Osteoblast (primary cell): ENCODE measurements at regions not wholly inside any gene's neighbourhood (a gene's known extent, or its start where the extent isn't known, plus 50 kb on each side); places are given as distances from the start of the nearest gene placed in this dataset.
A peak's percentile ranks its signal among the peaks of the same experiment; 100 is the strongest.

Experiments
- DNase-seq: peaks from one replicate; pipeline ENCODE4 v3.0.0; 2011; ENCODE audit warnings: low spot score, mixed read lengths; ENCODE audit not compliant: insufficient read length; ENCODE audit errors: missing footprints
- H2AFZ ChIP-seq: 2 replicates; pipeline ENCODE4 v1.6.0; 2011; ENCODE audit warnings: mild to moderate bottlenecking, low read length
- H3K27ac ChIP-seq: 2 replicates; pipeline ENCODE4 v1.5.1; 2011; ENCODE audit warnings: mild to moderate bottlenecking, low read depth, low read length, moderate library complexity
- H3K27me3 ChIP-seq: 2 replicates; pipeline ENCODE4 v1.6.0; 2012; ENCODE audit warnings: mild to moderate bottlenecking, control low read depth, inconsistent platforms, low read length, moderate library complexity; ENCODE audit not compliant: insufficient read depth
- H3K36me3 ChIP-seq: 2 replicates; pipeline ENCODE4 v1.5.1; 2011; ENCODE audit warnings: mild to moderate bottlenecking, low read length, control low read depth, moderate library complexity; ENCODE audit not compliant: insufficient read depth
- H3K4me1 ChIP-seq: 2 replicates; pipeline ENCODE4 v1.5.1; 2011; ENCODE audit warnings: mild to moderate bottlenecking, low read length, control low read depth, moderate library complexity; ENCODE audit not compliant: insufficient read depth
- H3K4me2 ChIP-seq: 2 replicates; pipeline ENCODE4 v1.6.0; 2011; ENCODE audit warnings: mild to moderate bottlenecking, low read length; ENCODE audit not compliant: insufficient read depth
- H3K4me3 ChIP-seq: fragments of 200-600 bp; sonication (generic); 3 replicates; pipeline ENCODE4 v1.5.1; 2012; ENCODE audit warnings: mild to moderate bottlenecking, low read length, inconsistent platforms; ENCODE audit not compliant: insufficient read depth
- H3K79me2 ChIP-seq: 2 replicates; pipeline ENCODE4 v1.6.0; 2012; ENCODE audit warnings: mild to moderate bottlenecking, low read length, control low read depth, inconsistent platforms; ENCODE audit not compliant: insufficient read depth
- H3K9me3 ChIP-seq: 2 replicates; pipeline ENCODE4 v1.5.1; 2011; ENCODE audit warnings: low read depth, low read length, control low read depth
- H4K20me1 ChIP-seq: 2 replicates; pipeline ENCODE4 v1.6.0; 2012; ENCODE audit warnings: mild to moderate bottlenecking, low read length, control low read depth; ENCODE audit not compliant: insufficient read depth
- CTCF ChIP-seq: IDR thresholded peaks from 2 replicates; pipeline ENCODE4 v1.5.1; 2011; ENCODE audit warnings: mild to moderate bottlenecking, low read depth, low read length, moderate library complexity; ENCODE audit errors: extremely low read depth

- H3K79me2 ChIP-seq, result no peaks in the 10 kb centered on the region
- H3K4me1 ChIP-seq, result no peaks in the 10 kb centered on the region
- H4K20me1 ChIP-seq, result no peaks in the 10 kb centered on the region
- no peaks in the 10 kb centered on the region for H3K9me3 ChIP-seq
- no peak overlapping the region for H3K4me3 ChIP-seq
- no peaks in the 10 kb centered on the region for H3K36me3 ChIP-seq
- no peak overlapping the region for H2AFZ ChIP-seq
- peak; percentile 21 for DNase-seq
- H3K27me3 ChIP-seq, result no peaks in the 10 kb centered on the region
- no peak overlapping the region for H3K27ac ChIP-seq
- no peak for TF ChIP-seq CTCF
- no peak overlapping the region for H3K4me2 ChIP-seq
Observed at GRCh38 chr5:110053824-110054223, 364.1 kb downstream of the MAN2A1 start.

GRCh38 chr5:110054240-110054639 is 364.5 kb downstream of the MAN2A1 start:
- Histone ChIP-seq H2AFZ (no peak overlapping the region), H3K27ac (no peak overlapping the region), H4K20me1 (no peaks in the 10 kb centered on the region), H3K36me3 (no peaks in the 10 kb centered on the region), H3K27me3 (no peaks in the 10 kb centered on the region), H3K4me2 (no peak overlapping the region), H3K79me2 (no peaks in the 10 kb centered on the region), H3K9me3 (no peaks in the 10 kb centered on the region), H3K4me1 (no peaks in the 10 kb centered on the region), H3K4me3 (no peak overlapping the region)
- DNase-seq, result peak; percentile 5
- TF ChIP-seq CTCF, result no peak

- DNase-seq, result no peak
- Histone ChIP-seq H3K9me3 (no peaks in the 10 kb centered on the region), H3K27me3 (no peaks in the 10 kb centered on the region), H3K4me1 (no peaks in the 10 kb centered on the region), H4K20me1 (no peaks in the 10 kb centered on the region), H3K4me2 (no peak overlapping the region), H3K79me2 (no peaks in the 10 kb centered on the region), H2AFZ (no peak overlapping the region), H3K27ac (no peak overlapping the region), H3K36me3 (no peaks in the 10 kb centered on the region), H3K4me3 (no peak overlapping the region)
- TF ChIP-seq CTCF, result no peak
Observed at GRCh38 chr5:110055302-110055701, 365.6 kb downstream of the MAN2A1 start.

- no peaks in the 10 kb centered on the region for H3K4me1 ChIP-seq
- no peaks in the 10 kb centered on the region for H3K27me3 ChIP-seq
- no peak overlapping the region for H3K27ac ChIP-seq
- no peak overlapping the region for H3K4me3 ChIP-seq
- H3K36me3 ChIP-seq, result no peaks in the 10 kb centered on the region
- no peak overlapping the region for H3K4me2 ChIP-seq
- no peaks in the 10 kb centered on the region for H3K79me2 ChIP-seq
- TF ChIP-seq CTCF, result no peak
- H3K9me3 ChIP-seq, result no peaks in the 10 kb centered on the region
- H2AFZ ChIP-seq, result no peak overlapping the region
- no peaks in the 10 kb centered on the region for H4K20me1 ChIP-seq
- peak; percentile 51 for DNase-seq
Observed at GRCh38 chr5:110056580-110057114, 366.9 kb downstream of the MAN2A1 start.
